Ovary (tissue), 7 donors: ENCODE measurements at regions not wholly inside any gene's neighbourhood (a gene's known extent, or its start where the extent isn't known, plus 50 kb on each side); places are given as distances from the start of the nearest gene placed in this dataset.
"Not testable (repeated sequence)": the region's sequence is repeated elsewhere in the genome, so short reads cannot be mapped to it uniquely, and the experiment has no call there.

ENCODE experiments used
- DNase-seq, 5 donors: peaks; one replicate each; pipeline ENCODE4 v3.0.0-alpha.2; 2019 to 2020
- H3K27ac ChIP-seq, 2 donors: fragments of 200-600 bp; one replicate each; pipeline versions ENCODE4 v1.5.1 to v1.8.0; 2019 to 2022
- H3K27me3 ChIP-seq: fragments of 200-600 bp; one replicate; pipeline ENCODE4 v1.8.0; 2022
- H3K36me3 ChIP-seq: fragments of 200-600 bp; sonication (generic); one replicate; pipeline ENCODE4 v1.5.1; 2019
- H3K4me1 ChIP-seq: one replicate; pipeline ENCODE4 v1.8.1; 2013; ENCODE audit warnings: mild to moderate bottlenecking, moderate library complexity; ENCODE audit not compliant: insufficient read depth
- H3K4me3 ChIP-seq: fragments of 200-600 bp; sonication (generic); one replicate; pipeline ENCODE4 v1.5.1; 2017
- H3K9me3 ChIP-seq, 2 donors: fragments of 200-600 bp in 1 of 2; sonication (generic) in 1 of 2; one replicate each; pipeline versions ENCODE4 v1.5.1 to v1.8.1; 2013 to 2019; ENCODE audit warnings: mild to moderate bottlenecking in 1 of 2, moderate library complexity in 1 of 2
- CTCF ChIP-seq, 3 donors: fragments of 450-650 bp in 2 of 3; fragments of 200-600 bp in 1 of 3; IDR thresholded peaks; one replicate each; pipeline versions ENCODE4 v1.5.1 to v1.8.0; 2016 to 2022; ENCODE audit warnings: antibody characterized with exemption in 3 of 3, mild to moderate bottlenecking in 1 of 3
- EP300 ChIP-seq: sonication (generic); formaldehyde crosslinking; IDR thresholded peaks from one replicate; pipeline ENCODE4 v1.6.1; 2017; ENCODE audit warnings: antibody characterized with exemption
- POLR2A ChIP-seq: fragments of 450-650 bp; IDR thresholded peaks from one replicate; pipeline ENCODE4 v1.6.1; 2017; ENCODE audit warnings: antibody characterized with exemption, mild to moderate bottlenecking, moderate library complexity
- WGBS, 3 donors: extraction: QIAGEN DNeasy Blood & Tissue Kit in 1 of 3; methylation state at CpG; one replicate each; pipeline versions ENCODE4 v1.1.5 to v1.1.7; 2013 to 2017; 5-methylcytosine and 5-hydroxymethylcytosine counted together
- intact Hi-C, 4 donors: fragments of 100-400 bp; cut with DNase I; formaldehyde crosslinking; loops; one replicate each; pipeline versions ENCODE4 v1.11.0 to v1.15.1; 2022 to 2023
- donor health status: DM: no; HTN: no; CAD: no; lungs with moderate emphysema.
- donor health status: DM: no; HTN: no; CAD: no.
- donor health status: Bipolar disorder and iron deficiency.
- donor health status: DM: no; HTN: no; CAD: no.
- donor health status: DM: yes; HTN: yes; CAD: no.

GRCh38 chr12:90548595-90548994, 406.4 kb downstream of the CCER1 start:
- Histone ChIP-seq H3K4me1 (no peaks in the 10 kb centered on the region), H3K9me3 (no peaks in the 10 kb centered on the region), H3K36me3 (no peaks in the 10 kb centered on the region), H3K27me3 (no peaks in the 10 kb centered on the region), H3K27ac (no peak overlapping the region), H3K4me3 (no peak overlapping the region)
- 87 to 100% (median 94%) methylated on average over 1 of the region's 1 CpG for WGBS, 3 donors
- DNase-seq: no peak
- intact Hi-C loops: no loop called here
- no peak for TF ChIP-seq EP300
- TF ChIP-seq CTCF (IDR thresholded peaks at IDR 0.05): no peak
- no peak for TF ChIP-seq POLR2A

GRCh38 chr12:90546511-90546910, 408.5 kb downstream of the CCER1 start:
- no peak overlapping the region for H3K4me3 ChIP-seq
- H3K4me1 ChIP-seq: no peaks in the 10 kb centered on the region
- 86 to 93% (median 92%) methylated on average over 3 of the region's 3 CpGs for WGBS, 3 donors
- intact Hi-C loops: no loop called here
- H3K27ac ChIP-seq: no peak overlapping the region
- no peak for TF ChIP-seq EP300
- TF ChIP-seq CTCF (IDR thresholded peaks at IDR 0.05): no peak
- no peak for TF ChIP-seq POLR2A
- no peak for DNase-seq
- no peaks in the 10 kb centered on the region for H3K27me3 ChIP-seq
- no peaks in the 10 kb centered on the region for H3K36me3 ChIP-seq
- H3K9me3 ChIP-seq: no peaks in the 10 kb centered on the region

DNA sequence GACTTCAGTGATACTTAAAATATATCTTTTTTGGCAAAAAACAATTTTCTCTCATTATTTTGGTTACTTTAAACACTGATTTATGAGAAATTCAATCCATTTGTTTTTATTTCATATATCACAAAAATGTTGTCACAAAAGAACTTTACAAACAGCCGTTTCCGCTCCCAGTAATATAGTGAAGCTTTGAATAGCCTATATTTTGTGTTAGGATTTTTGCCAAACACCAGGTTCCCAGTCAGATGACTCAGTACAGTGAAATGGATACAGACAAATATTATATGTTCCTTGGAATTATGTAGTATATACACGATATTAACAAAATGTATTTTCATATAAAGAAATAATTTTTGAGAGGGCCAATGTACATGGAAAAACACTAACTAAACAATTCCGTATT, 411.1 kb downstream of the CCER1 start:
- Histone ChIP-seq H3K4me1 (no peaks in the 10 kb centered on the region), H3K27me3 (no peaks in the 10 kb centered on the region), H3K36me3 (no peaks in the 10 kb centered on the region), H3K9me3 (no peaks in the 10 kb centered on the region), H3K4me3 (no peak overlapping the region), H3K27ac (no peak overlapping the region)
- WGBS, 3 donors: 71 to 75% (median 75%) methylated on average over 4 of the region's 4 CpGs
- intact Hi-C loops: no loop called here
- no peak for DNase-seq
- TF ChIP-seq CTCF (IDR thresholded peaks at IDR 0.05) (no peak), EP300 (no peak), POLR2A (no peak)

GRCh38 chr12:90543374-90543773, 411.6 kb downstream of the CCER1 start:
- DNase-seq: no peak
- Histone ChIP-seq H3K4me1 (no peaks in the 10 kb centered on the region), H3K4me3 (no peak overlapping the region), H3K27me3 (no peaks in the 10 kb centered on the region), H3K36me3 (no peaks in the 10 kb centered on the region), H3K9me3 (no peaks in the 10 kb centered on the region), H3K27ac (no peak overlapping the region)
- 19 to 25% (median 19%) methylated on average over 1 of the region's 1 CpG for WGBS, 3 donors
- intact Hi-C loops: no loop called here
- TF ChIP-seq POLR2A (no peak), EP300 (no peak), CTCF (IDR thresholded peaks at IDR 0.05) (no peak)

DNA sequence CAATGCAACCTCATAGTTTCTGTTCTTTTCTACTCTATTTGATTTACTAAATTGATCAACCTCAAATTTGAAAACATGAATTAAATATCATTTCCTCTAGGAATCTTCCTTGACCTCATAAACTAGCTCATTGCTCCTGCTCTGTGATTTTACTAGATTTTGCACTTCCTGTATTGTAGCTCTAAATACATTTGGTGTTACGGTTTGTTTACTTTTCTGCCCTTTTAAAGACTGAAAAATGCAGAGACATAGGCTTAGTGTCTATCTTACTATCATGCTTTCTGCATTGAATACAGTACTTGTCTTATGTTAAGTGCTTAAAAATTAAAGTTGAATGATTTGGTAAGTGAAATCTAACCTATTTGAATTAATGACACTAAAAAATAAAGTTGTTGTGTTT, 412.1 kb downstream of the CCER1 start:
- H3K27ac ChIP-seq, H3K27me3 ChIP-seq, intact Hi-C loops, H3K36me3 ChIP-seq, H3K4me1 ChIP-seq, H3K4me3 ChIP-seq, H3K9me3 ChIP-seq, DNase-seq: not testable (repeated sequence)
- 43% methylated on average over 1 of the region's 1 CpG; no CpG with 5 or more reads in 2 of the 3 donors for WGBS, 3 donors

- DNase-seq, H3K4me1 ChIP-seq, H3K27ac ChIP-seq, H3K27me3 ChIP-seq, H3K36me3 ChIP-seq, H3K4me3 ChIP-seq, intact Hi-C loops, H3K9me3 ChIP-seq: not testable (repeated sequence)
- WGBS, 3 donors: 75 to 100% (median 100%) methylated on average over 1 of the region's 1 CpG
Measured at GRCh38 chr12:90533828-90534227, 421.1 kb downstream of the CCER1 start.
